Breast epithelium (tissue), 3 donors: ENCODE measurements at regions not wholly inside any gene's neighbourhood (a gene's known extent, or its start where the extent isn't known, plus 50 kb on each side); places are given as distances from the start of the nearest gene placed in this dataset.

Experiments used
- POLR2A ChIP-seq: fragments of 450-650 bp; IDR thresholded peaks from one replicate; pipeline ENCODE4 v1.6.1; 2016; ENCODE audit warnings: antibody characterized with exemption, mild to moderate bottlenecking, moderate library complexity
- TF ChIP-seq, protein P1 (sequence below), 3 donors: fragments of 450-650 bp; IDR thresholded peaks; one replicate each; pipeline ENCODE4 v1.5.1; 2016 to 2017; ENCODE audit warnings: antibody characterized with exemption in 3 of 3, mild to moderate bottlenecking in 3 of 3, moderate library complexity in 3 of 3

DNA sequence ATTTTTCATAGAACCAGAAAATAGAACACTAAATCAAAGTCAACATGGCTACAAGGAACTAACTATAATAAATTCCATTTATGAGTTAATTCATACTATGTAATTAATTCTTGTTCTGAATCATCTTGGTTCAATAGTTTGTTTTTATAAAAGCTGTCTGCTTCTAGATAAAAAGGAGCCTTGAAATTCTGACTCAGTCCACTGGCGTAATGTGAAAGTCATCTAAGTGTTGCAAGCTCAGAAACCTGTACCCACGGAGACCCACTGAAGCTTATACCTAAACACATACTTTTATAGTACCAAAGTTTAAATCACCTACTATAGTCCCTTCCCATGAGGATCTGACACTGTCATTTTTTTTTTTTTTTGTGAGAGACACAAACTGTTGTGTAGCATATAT is 489.4 kb downstream of the SEMA3D start:
- no peak for TF ChIP-seq POLR2A
- TF ChIP-seq, protein P1, sequence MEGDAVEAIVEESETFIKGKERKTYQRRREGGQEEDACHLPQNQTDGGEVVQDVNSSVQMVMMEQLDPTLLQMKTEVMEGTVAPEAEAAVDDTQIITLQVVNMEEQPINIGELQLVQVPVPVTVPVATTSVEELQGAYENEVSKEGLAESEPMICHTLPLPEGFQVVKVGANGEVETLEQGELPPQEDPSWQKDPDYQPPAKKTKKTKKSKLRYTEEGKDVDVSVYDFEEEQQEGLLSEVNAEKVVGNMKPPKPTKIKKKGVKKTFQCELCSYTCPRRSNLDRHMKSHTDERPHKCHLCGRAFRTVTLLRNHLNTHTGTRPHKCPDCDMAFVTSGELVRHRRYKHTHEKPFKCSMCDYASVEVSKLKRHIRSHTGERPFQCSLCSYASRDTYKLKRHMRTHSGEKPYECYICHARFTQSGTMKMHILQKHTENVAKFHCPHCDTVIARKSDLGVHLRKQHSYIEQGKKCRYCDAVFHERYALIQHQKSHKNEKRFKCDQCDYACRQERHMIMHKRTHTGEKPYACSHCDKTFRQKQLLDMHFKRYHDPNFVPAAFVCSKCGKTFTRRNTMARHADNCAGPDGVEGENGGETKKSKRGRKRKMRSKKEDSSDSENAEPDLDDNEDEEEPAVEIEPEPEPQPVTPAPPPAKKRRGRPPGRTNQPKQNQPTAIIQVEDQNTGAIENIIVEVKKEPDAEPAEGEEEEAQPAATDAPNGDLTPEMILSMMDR (IDR thresholded peaks at IDR 0.05): no peak
